ENCODE measurements at regions not wholly inside any gene's neighbourhood (a gene's known extent, or its start where the extent isn't known, plus 50 kb on each side); places are given as distances from the start of the nearest gene placed in this dataset.

GRCh38 chrX:67780694-67781109, 236.9 kb downstream of the AR start:
- H3K9me3 Mint-ChIP-seq (ENCODE audit: unreplicated experiment): peaks cover 13% of the 10 kb centered on the region
- H3K36me3 Mint-ChIP-seq (ENCODE audit: insufficient read depth, unreplicated experiment): no peaks in the 10 kb centered on the region
- intact Hi-C loops (cut with micrococcal nuclease): loop anchor here (2.0 kb wide), 1 partner anchor 226 kb away; no protein-coding TSS in a partner anchor
- ChIA-PET POLR2A (interaction anchor here (0.6 kb wide), 2 partner anchors 14 to 218 kb away, joined by 3 to 4 read pairs; no protein-coding TSS in a partner anchor), CTCF (interaction anchor here (0.5 to 2.1 kb wide), 6 partner anchors 11 to 435 kb away, joined by 3 to 9 read pairs (median 4); no protein-coding TSS in a partner anchor)
- peak; percentile 92 for DNase-seq (ENCODE audit: unreplicated experiment)
- BruUV-seq (replicated peaks): no TSS peak
- peak overlapping the region; percentile 88 for H3K27ac Mint-ChIP-seq (ENCODE audit: low read depth, unreplicated experiment)
- H3K4me3 Mint-ChIP-seq (ENCODE audit: unreplicated experiment): peak overlapping the region; percentile 36
- no peaks in the 10 kb centered on the region for H3K27me3 Mint-ChIP-seq (ENCODE audit: insufficient read depth, unreplicated experiment)
- peaks cover 8% of the 10 kb centered on the region for H3K4me1 Mint-ChIP-seq (ENCODE audit: insufficient read depth, unreplicated experiment)
- TF ChIP-seq CTCF (IDR thresholded peaks at IDR 0.05; ENCODE audit: unreplicated experiment): no peak

GRCh38 chrX:67781132-67781531, 237.3 kb downstream of the AR start:
- CTCF ChIA-PET: interaction anchor here (0.6 to 2.1 kb wide), 5 partner anchors 11 to 436 kb away, joined by 3 to 9 read pairs (median 4); no protein-coding TSS in a partner anchor
- no TSS peak for BruUV-seq (replicated peaks)

GRCh38 chrX:67784712-67785111, 240.9 kb downstream of the AR start:
- Mint-ChIP-seq H3K27me3 (ENCODE audit: insufficient read depth, unreplicated experiment) (no peaks in the 10 kb centered on the region), H3K4me1 (ENCODE audit: insufficient read depth, unreplicated experiment) (peaks cover 8% of the 10 kb centered on the region), H3K27ac (ENCODE audit: low read depth, unreplicated experiment) (no peak overlapping the region), H3K36me3 (ENCODE audit: insufficient read depth, unreplicated experiment) (no peaks in the 10 kb centered on the region), H3K9me3 (ENCODE audit: unreplicated experiment) (no peaks in the 10 kb centered on the region), H3K4me3 (ENCODE audit: unreplicated experiment) (no peak overlapping the region)
- DNase-seq (ENCODE audit: unreplicated experiment): peak; percentile 25
- intact Hi-C loops (cut with micrococcal nuclease): no loop called here
- CTCF ChIA-PET: no interaction called here
- TF ChIP-seq CTCF (IDR thresholded peaks at IDR 0.05; ENCODE audit: unreplicated experiment): no peak
- POLR2A ChIA-PET: interaction anchor here (0.5 kb wide), 1 partner anchor 405 kb away, joined by 3 read pairs; no protein-coding TSS in a partner anchor
- BruUV-seq (replicated peaks): no TSS peak

More at GRCh38 chrX:67781132-67781531, 237.3 kb downstream of the AR start:
- H3K9me3 Mint-ChIP-seq (ENCODE audit: unreplicated experiment): peaks cover 13% of the 10 kb centered on the region
- H3K27me3 Mint-ChIP-seq (ENCODE audit: insufficient read depth, unreplicated experiment): no peaks in the 10 kb centered on the region
- peaks cover 8% of the 10 kb centered on the region for H3K4me1 Mint-ChIP-seq (ENCODE audit: insufficient read depth, unreplicated experiment)
- peak; percentile 15 for TF ChIP-seq CTCF (IDR thresholded peaks at IDR 0.05; ENCODE audit: unreplicated experiment)
- intact Hi-C loops (cut with micrococcal nuclease): loop anchor here (2.0 kb wide), 1 partner anchor 226 kb away; no protein-coding TSS in a partner anchor
- DNase-seq (ENCODE audit: unreplicated experiment): no peak
- H3K36me3 Mint-ChIP-seq (ENCODE audit: insufficient read depth, unreplicated experiment): no peaks in the 10 kb centered on the region
- POLR2A ChIA-PET: interaction anchor here (0.6 kb wide), 2 partner anchors 14 to 219 kb away, joined by 3 to 4 read pairs; no protein-coding TSS in a partner anchor
- H3K27ac Mint-ChIP-seq (ENCODE audit: low read depth, unreplicated experiment): peak overlapping the region; percentile 88
- no peak overlapping the region for H3K4me3 Mint-ChIP-seq (ENCODE audit: unreplicated experiment)

- H3K4me1 Mint-ChIP-seq (ENCODE audit: insufficient read depth, unreplicated experiment): no peaks in the 10 kb centered on the region
- H3K36me3 Mint-ChIP-seq (ENCODE audit: insufficient read depth, unreplicated experiment): no peaks in the 10 kb centered on the region
- no TSS peak for BruUV-seq (replicated peaks)
- no peaks in the 10 kb centered on the region for H3K27me3 Mint-ChIP-seq (ENCODE audit: insufficient read depth, unreplicated experiment)
- DNase-seq (ENCODE audit: unreplicated experiment): no peak
- no peak overlapping the region for H3K4me3 Mint-ChIP-seq (ENCODE audit: unreplicated experiment)
- POLR2A ChIA-PET: no interaction called here
- intact Hi-C loops (cut with micrococcal nuclease): no loop called here
- H3K9me3 Mint-ChIP-seq (ENCODE audit: unreplicated experiment): no peaks in the 10 kb centered on the region
- no peak overlapping the region for H3K27ac Mint-ChIP-seq (ENCODE audit: low read depth, unreplicated experiment)
- CTCF ChIA-PET: no interaction called here
- no peak for TF ChIP-seq CTCF (IDR thresholded peaks at IDR 0.05; ENCODE audit: unreplicated experiment)
Observed at GRCh38 chrX:67787196-67787595, 243.4 kb downstream of the AR start.

Measured in MCF 10A (cell line).